Stimulated activated naive CD8-positive, alpha-beta T cell treated with anti-CD3 and anti-CD28 coated beads, Interleukin-15, amount 100 ng/mL, for 72 hours (primary cell): ENCODE measurements at regions not wholly inside any gene's neighbourhood (a gene's known extent, or its start where the extent isn't known, plus 50 kb on each side); places are given as distances from the start of the nearest gene placed in this dataset.
"Not testable (repeated sequence)": the region's sequence is repeated elsewhere in the genome, so short reads cannot be mapped to it uniquely, and the experiment has no call there.

Source experiments
- ATAC-seq: fragments of 150-1000 bp; cut with Tn5 transposase; 2 replicates; pipeline ENCODE4 v1.10.0; 2021; ENCODE audit warnings: mild to moderate bottlenecking, moderate library complexity
- DNase-seq, 2 donors: peaks; one replicate each; pipeline ENCODE4 v3.0.0; 2021 to 2022
- H3K27ac Mint-ChIP-seq, 2 donors: one replicate each; pipeline ENCODE4 v1.8.0; 2022; ENCODE audit warnings: mild to moderate bottlenecking in 2 of 2, mixed read lengths in 2 of 2, moderate library complexity in 2 of 2
- H3K27me3 Mint-ChIP-seq: one replicate; pipeline ENCODE4 v1.8.0; 2022; ENCODE audit warnings: mixed read lengths
- H3K4me1 Mint-ChIP-seq: one replicate; pipeline ENCODE4 v1.8.0; 2022; ENCODE audit warnings: mild to moderate bottlenecking, mixed read lengths
- H3K4me3 Mint-ChIP-seq, 2 donors: one replicate each; pipeline ENCODE4 v1.8.0; 2022; ENCODE audit warnings: mild to moderate bottlenecking in 2 of 2, mixed read lengths in 2 of 2, moderate library complexity in 1 of 2
- H3K9me3 Mint-ChIP-seq, 2 donors: one replicate each; pipeline ENCODE4 v1.8.0; 2022; ENCODE audit warnings: mixed read lengths in 2 of 2

DNA sequence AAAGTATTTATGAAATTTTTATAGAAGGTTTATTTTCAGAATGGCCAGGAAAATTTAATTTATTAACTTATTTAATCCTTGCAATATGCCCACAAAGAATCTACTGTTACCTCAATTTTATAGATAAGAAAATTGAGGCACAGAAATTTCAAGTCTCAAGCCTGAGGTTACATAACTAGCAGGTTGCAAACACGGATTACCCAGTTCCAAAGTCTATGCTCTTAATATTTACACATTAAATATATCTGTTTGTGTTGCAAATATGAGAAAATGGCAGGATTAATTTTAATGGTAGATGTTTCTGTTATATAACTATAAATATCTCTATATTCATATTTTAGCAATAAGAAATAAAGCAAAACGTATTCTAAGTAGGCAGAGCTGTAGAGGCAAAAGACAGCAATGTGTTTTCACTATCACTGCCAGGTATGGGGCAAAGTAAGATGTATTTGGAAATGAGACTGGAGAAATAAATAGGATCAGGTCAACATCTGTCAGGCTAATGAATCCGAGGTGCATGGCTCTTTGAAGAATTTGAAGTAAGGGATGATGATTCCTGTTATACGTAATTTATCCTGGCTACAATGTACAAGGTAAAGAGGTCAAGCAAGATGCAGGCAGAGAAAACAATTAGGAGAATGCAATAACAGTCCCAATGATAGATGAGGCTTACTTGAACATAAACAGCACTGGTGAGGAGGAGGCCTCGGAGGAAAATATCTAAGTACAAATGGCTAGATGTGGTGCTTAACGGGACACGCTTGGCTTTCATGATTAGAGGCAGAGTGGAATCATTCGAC lies 354.1 kb upstream of the VSTM2A start:
- no peak overlapping the region for H3K4me3 Mint-ChIP-seq
- no peaks in the 10 kb centered on the region for H3K4me1 Mint-ChIP-seq
- H3K27ac Mint-ChIP-seq = no peak overlapping the region
- DNase-seq (no peak), ATAC-seq (no peak)
- peaks cover 16 to 35% of the 10 kb centered on the region in 2 donors for H3K9me3 Mint-ChIP-seq
- no peaks in the 10 kb centered on the region for H3K27me3 Mint-ChIP-seq

DNA sequence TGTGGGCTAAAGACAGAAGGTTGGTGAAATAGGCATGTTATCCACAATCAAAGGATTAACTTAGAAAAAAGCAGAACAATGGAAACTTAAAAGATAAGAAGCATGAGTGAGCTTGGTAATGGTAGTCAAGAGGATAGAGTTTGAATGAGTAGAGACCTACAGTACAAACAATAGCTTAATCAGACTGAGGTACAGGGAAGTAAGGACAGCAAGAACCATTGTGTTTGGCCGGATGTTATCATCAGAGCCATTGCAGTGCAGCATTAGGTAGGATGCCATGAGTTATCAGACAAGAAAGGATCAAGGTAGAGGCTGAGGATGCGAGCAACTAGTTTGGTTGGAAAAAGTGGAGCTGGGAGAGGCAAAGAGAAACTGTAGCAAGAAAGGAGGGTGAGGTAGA lies 353.3 kb upstream of the VSTM2A start:
- Mint-ChIP-seq H3K27ac (no peak overlapping the region), H3K4me1 (no peaks in the 10 kb centered on the region), H3K4me3 (no peak overlapping the region), H3K9me3 (peaks cover 14 to 31% of the 10 kb centered on the region in 2 donors), H3K27me3 (no peaks in the 10 kb centered on the region)
- DNase-seq = no peak
- ATAC-seq = no peak

DNA sequence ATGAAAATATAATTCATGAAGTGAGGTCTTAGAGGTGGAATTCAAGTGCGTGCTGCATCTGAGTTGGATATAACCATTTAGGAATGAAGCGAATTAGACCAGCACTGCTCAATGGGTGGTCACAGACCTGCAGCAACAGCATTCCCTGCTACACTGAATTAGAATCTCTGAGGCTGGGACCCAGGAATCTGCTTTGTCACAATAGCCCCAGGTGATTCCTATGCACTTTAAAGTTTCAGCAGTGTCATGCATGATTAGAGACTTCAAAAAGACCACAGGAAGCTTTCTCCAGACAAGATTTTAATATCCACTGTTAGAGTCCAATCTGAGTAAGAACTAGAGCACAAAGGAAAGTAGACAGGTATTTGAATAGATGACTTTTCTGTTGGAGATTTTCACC lies 352.8 kb upstream of the VSTM2A start:
- no peak for DNase-seq
- no peaks in the 10 kb centered on the region for H3K27me3 Mint-ChIP-seq
- no peak overlapping the region for H3K4me3 Mint-ChIP-seq
- ATAC-seq = no peak
- no peak overlapping the region for H3K27ac Mint-ChIP-seq
- peaks cover 12 to 28% of the 10 kb centered on the region in 2 donors for H3K9me3 Mint-ChIP-seq
- no peaks in the 10 kb centered on the region for H3K4me1 Mint-ChIP-seq

DNA sequence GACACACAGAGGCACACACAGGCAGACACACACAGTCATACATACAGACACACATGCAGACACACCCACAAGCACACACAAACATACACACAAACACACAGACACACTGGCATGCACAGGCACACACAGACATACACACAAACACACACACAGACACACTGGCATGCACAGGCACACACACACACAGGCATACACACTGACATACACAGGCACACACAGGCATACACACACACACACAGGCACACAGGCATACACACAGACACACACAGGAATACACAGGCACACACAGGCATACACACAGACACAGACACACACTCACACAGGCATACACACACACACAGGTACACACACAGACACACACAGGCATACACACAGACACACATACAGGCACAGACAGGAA lies 340.7 kb upstream of the VSTM2A start:
- H3K4me1 Mint-ChIP-seq = no peaks in the 10 kb centered on the region
- no peak overlapping the region for H3K4me3 Mint-ChIP-seq
- DNase-seq (no peak), ATAC-seq (no peak)
- H3K27ac Mint-ChIP-seq = no peak overlapping the region
- peaks cover 6 to 19% of the 10 kb centered on the region in 2 donors for H3K9me3 Mint-ChIP-seq
- H3K27me3 Mint-ChIP-seq = no peaks in the 10 kb centered on the region

DNA sequence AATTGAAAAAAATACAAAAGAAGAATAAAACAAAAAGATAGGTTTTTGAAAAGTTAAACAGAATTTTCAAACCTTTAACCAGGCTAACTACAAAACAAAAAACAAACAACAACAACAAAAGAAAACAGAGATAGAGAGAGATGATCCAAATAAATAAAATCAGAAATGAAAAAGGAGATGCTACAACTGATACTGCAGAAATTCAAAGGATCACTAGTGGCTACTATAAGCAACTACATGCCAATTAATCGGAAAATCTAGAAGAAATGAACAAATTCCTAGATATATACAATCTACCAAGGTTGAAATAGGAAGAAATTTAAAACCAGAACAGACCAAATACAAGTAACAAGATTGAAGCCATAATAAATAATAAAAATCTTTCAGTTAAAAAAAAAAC lies 326.8 kb upstream of the VSTM2A start:
- Mint-ChIP-seq H3K9me3 (peaks cover 38 to 53% of the 10 kb centered on the region in 2 donors), H3K27ac (no peak overlapping the region), H3K4me3 (no peak overlapping the region), H3K4me1 (no peaks in the 10 kb centered on the region), H3K27me3 (no peaks in the 10 kb centered on the region)
- ATAC-seq (no peak), DNase-seq (no peak)

DNA sequence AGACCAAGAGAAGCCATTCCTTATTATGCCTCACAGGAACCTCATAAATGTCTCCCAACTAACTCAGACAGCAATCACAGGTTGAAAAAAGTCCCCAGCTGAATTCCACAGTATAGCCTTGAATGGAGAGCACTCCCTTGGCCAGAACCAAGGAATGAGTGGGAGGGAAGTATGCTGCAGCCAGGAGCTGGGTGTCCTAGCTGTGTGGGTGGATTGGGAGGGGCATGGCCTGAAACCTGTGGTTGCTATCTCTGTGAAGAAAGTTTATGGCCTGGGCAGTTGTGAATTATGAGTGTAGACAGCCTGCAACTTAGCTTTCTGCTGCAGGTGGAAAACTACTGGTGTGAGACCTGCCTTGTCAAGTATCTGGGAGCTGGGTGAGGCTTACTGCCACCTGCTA lies 316.1 kb upstream of the VSTM2A start:
- ATAC-seq, H3K9me3 Mint-ChIP-seq, H3K27ac Mint-ChIP-seq, H3K4me3 Mint-ChIP-seq, H3K4me1 Mint-ChIP-seq, DNase-seq, H3K27me3 Mint-ChIP-seq: not testable (repeated sequence)

DNA sequence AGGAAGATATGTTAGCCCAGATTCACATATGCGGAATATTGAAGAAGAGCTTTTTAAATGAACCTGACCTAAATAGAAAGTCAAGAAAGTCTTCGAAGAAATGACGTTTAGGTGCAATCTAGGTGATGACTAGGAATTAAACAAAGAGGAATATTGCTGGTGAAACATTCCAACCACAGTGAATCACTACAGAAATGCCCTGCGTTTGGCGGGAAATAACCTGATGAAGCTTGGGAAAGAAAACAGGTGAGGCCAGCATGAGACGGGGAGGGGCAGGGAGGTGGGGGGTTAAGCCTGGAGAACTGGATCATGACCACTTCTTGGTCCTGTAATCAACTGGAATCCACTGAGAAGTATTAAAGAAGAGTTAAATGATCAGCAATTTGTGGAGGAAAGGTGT lies 299.4 kb upstream of the VSTM2A start:
- Mint-ChIP-seq H3K4me1 (no peaks in the 10 kb centered on the region), H3K4me3 (no peak overlapping the region), H3K27me3 (no peaks in the 10 kb centered on the region), H3K9me3 (peaks cover 14 to 38% of the 10 kb centered on the region in 2 donors), H3K27ac (peak overlapping the region in 1 of 2 donors; percentile 78)
- ATAC-seq (no peak), DNase-seq (no peak)

DNA sequence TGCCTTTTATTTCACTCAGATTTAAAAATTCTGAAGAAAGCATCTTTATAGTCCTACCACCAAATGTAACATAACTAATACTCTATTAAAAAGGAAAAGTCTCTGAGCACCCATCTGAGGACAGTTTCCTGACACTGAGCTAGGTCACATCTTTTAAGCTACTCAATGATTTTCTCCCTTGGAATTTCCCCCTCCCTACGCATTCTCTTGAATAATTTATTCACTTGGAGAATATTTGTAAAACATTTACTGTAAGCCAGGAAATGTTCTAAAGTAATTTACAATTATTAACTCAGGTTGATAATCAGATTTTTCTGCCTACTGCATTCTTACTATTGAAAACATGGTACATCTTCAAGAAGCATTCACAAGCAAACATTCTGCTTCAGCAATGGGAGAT lies 297.2 kb upstream of the VSTM2A start:
- DNase-seq = no peak
- no peak overlapping the region for H3K27ac Mint-ChIP-seq
- H3K27me3 Mint-ChIP-seq = no peaks in the 10 kb centered on the region
- no peak for ATAC-seq
- no peak overlapping the region for H3K4me3 Mint-ChIP-seq
- peaks cover 14 to 38% of the 10 kb centered on the region in 2 donors for H3K9me3 Mint-ChIP-seq
- no peaks in the 10 kb centered on the region for H3K4me1 Mint-ChIP-seq

DNA sequence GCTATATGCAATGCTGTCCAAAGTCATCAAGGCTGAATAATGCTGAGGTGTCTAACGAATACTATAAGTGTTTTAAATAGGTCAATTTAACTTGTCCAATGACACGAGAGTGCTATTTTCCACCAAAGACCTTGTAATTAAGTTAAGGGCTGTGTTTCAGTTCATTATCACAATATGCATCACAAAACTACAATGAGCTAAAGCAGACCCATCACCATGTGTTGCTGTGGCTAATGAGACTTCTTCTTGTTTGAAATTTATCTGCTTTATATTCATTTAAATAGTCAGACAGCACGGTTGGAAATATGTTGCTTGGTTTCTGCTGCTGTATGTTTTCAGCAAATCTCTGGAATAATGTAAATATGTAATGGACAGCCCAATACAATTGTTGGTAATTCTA lies 292.5 kb upstream of the VSTM2A start:
- Mint-ChIP-seq H3K27ac (no peak overlapping the region), H3K4me1 (no peaks in the 10 kb centered on the region), H3K9me3 (peaks cover 4 to 21% of the 10 kb centered on the region in 2 donors), H3K4me3 (no peak overlapping the region), H3K27me3 (no peaks in the 10 kb centered on the region)
- DNase-seq = no peak
- ATAC-seq = no peak

DNA sequence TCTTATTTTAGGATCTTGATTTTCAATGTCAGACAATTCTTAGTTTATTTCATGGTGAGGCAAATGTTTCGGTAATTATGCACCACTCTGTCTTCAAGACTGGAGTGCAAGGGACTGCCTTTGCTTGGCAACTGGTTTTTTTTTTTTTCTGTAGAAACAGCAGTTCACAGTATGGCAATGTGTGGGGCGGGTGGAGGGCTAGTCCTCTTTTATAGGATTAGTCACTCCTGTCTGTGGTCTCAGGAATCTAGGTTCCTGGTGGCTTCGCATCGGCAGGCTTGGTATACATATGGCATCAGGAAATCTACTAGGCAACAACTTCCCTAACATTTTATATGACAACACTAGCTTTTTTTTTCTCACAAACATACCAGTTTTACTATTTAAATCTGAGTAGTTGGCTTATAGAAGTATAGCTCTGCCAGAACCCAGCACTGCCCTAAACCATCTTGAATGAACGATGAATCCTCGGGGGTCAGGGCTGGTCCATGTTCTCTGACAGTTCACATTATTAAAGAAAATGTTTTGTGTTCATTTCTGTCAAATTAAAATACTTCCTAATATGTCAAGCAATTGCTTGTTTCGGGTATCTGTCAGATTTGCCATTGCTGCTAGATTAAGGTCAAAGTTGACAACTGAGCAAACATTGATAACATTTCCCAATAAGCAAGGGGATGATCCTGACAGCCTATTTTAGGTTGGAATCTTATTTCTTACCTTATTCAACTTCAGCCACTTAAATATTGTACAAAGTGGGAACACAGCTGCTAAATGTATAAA lies 289.7 kb upstream of the VSTM2A start:
- ATAC-seq (no peak), DNase-seq (no peak)
- Mint-ChIP-seq H3K9me3 (peaks cover 9 to 11% of the 10 kb centered on the region in 2 donors), H3K4me3 (no peak overlapping the region), H3K27ac (no peak overlapping the region), H3K4me1 (no peaks in the 10 kb centered on the region), H3K27me3 (no peaks in the 10 kb centered on the region)

DNA sequence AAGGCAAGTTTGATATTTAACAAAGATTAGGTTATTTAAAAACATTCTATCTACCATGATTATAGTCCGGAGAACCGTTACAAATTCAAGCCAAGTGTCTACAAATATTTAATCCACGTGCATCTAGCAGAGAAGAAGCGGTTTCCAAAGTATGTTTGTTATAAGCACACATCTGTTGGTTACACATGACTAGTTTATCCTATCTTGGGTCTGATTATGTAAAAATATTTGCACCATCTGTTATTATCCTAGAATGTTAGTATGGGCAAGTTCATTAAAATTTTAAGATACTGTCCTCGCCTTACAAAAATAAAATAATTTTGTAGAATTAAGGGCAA lies 289.2 kb upstream of the VSTM2A start:
- ATAC-seq = no peak
- peaks cover 9 to 11% of the 10 kb centered on the region in 2 donors for H3K9me3 Mint-ChIP-seq
- DNase-seq = no peak
- H3K27me3 Mint-ChIP-seq = no peaks in the 10 kb centered on the region
- no peak overlapping the region for H3K27ac Mint-ChIP-seq
- H3K4me3 Mint-ChIP-seq = no peak overlapping the region
- H3K4me1 Mint-ChIP-seq = no peaks in the 10 kb centered on the region

DNA sequence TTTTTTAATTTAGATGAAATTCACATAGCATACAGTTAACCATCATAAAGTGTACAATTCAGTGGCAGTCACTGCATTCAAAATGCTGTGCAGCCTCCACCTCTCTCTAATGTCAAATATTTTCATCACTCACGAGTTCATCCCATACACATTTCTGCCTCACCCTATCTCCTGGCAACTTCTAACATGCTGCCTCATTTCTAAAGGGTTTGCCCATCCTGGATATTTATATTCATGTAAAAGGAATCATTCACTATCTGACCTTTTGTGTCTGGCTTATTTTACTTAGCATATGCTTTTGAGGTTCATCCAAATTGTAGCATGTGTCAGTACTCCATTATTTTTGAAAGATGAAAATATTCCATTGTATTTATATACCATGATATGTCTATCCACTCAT lies 286.9 kb upstream of the VSTM2A start:
- no peak overlapping the region for H3K27ac Mint-ChIP-seq
- H3K27me3 Mint-ChIP-seq = no peaks in the 10 kb centered on the region
- no peaks in the 10 kb centered on the region for H3K4me1 Mint-ChIP-seq
- no peak overlapping the region for H3K4me3 Mint-ChIP-seq
- peaks cover 9 to 11% of the 10 kb centered on the region in 2 donors for H3K9me3 Mint-ChIP-seq
- ATAC-seq (no peak), DNase-seq (no peak)

DNA sequence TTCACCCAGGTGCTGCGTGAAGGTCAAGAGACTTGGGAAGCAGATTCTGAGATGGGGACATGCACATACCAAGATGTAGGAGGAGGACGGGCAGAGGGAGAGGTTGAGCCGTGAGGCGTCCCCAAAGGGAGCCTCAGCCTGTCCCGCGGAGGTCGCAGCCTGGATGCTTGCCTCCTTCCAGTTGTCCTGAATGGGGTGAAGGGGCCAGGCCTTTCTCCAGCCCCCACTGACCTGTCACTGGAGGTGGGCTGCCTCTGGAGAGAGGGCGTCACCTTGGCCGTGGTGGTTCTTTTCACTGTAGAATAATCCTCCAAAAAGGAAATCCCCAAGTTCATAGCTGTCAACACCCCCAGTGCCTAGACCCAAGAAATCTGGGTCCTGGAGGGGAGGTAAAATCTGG lies 283.0 kb upstream of the VSTM2A start:
- Mint-ChIP-seq H3K4me1 (no peaks in the 10 kb centered on the region), H3K27ac (no peak overlapping the region), H3K9me3 (peaks cover 13 to 14% of the 10 kb centered on the region in 2 donors), H3K4me3 (no peak overlapping the region), H3K27me3 (no peaks in the 10 kb centered on the region)
- DNase-seq (no peak), ATAC-seq (no peak)

DNA sequence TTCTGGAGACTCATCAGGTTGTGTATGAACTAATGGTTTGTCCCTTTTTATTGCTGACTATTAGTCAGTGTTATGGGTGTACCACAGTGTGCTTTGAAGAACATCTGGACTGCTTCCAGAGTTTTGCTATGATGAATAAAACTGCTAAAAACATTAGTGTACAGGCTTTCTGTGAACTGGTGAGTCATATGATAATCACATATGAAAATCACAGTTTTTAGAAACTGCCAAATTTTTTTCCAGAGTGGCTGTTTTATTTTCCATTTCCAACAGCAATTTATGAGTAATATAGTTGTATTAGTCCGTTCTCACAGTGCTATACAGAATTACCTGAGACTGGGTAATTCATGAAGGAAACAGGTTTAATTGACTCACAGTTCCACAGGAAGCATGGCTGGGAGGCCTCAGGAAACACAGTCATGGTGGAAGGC lies 281.2 kb upstream of the VSTM2A start:
- H3K9me3 Mint-ChIP-seq = peaks cover 19 to 24% of the 10 kb centered on the region in 2 donors
- no peak overlapping the region for H3K4me3 Mint-ChIP-seq
- DNase-seq (no peak), ATAC-seq (no peak)
- no peaks in the 10 kb centered on the region for H3K4me1 Mint-ChIP-seq
- H3K27me3 Mint-ChIP-seq = no peaks in the 10 kb centered on the region
- no peak overlapping the region for H3K27ac Mint-ChIP-seq

DNA sequence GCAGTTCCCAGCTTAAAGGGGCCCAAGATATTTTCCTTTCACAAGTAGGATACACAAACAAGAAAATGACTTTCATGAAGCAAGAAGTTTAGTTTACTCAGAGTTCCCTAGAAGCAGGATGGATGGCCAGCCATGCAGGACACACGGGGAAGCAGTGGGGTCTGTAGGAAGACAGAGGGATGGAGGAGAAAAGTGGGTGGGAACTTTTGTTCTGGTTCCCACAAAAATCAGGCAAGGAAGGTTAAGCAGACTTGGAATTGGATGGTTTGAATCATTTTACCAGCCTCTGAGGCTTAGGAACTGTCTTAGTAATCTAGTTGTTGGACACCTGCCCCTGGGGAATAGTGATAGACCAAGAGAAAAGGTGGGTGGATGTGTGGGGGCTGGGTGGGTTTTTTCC lies 263.3 kb upstream of the VSTM2A start:
- Mint-ChIP-seq H3K27me3 (no peaks in the 10 kb centered on the region), H3K27ac (no peak overlapping the region), H3K4me3 (no peak overlapping the region), H3K9me3 (peaks cover 28 to 37% of the 10 kb centered on the region in 2 donors), H3K4me1 (no peaks in the 10 kb centered on the region)
- DNase-seq (no peak), ATAC-seq (no peak)

DNA sequence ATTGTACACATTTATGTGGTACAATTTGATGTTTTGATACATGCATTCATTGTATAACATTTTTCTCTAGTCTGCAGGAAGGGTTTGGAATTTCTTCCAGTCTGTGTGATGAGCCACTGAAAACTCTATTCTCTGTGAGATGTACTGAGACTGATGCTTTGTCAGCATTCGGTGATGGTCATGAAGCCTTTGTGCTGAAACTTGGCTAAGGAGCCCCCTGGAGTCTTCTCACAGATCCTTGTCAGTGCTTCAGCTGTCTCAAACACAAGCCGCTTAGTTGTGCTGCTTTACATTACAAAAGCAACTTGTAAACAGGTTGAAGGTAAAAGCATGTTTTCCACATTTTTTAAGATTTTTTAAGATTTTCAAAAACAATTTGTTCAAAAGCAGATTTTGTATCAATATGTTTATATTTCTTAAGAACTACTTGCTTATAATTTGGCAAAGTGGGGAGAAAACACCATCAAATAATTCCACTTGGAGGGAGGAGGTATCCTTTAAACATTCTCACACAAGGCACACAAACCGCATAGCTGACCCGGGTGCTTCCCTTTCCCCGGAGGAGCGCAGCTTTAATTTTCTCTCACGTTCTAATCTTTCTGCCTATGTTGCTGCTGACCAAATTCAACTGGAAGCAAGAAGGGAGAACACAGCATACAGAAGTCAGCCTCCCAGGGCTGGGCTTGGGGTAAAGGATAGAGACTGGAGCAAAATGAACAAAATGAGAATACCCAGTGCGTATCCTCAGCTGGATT lies 249.8 kb upstream of the VSTM2A start:
- Mint-ChIP-seq H3K27ac (no peak overlapping the region), H3K4me1 (no peaks in the 10 kb centered on the region), H3K4me3 (no peak overlapping the region), H3K9me3 (peaks cover 13 to 18% of the 10 kb centered on the region in 2 donors), H3K27me3 (no peaks in the 10 kb centered on the region)
- no peak for ATAC-seq
- DNase-seq = no peak
